SJSA1 (cell line): ENCODE measurements at regions not wholly inside any gene's neighbourhood (a gene's known extent, or its start where the extent isn't known, plus 50 kb on each side); places are given as distances from the start of the nearest gene placed in this dataset.
"Not testable (repeated sequence)": the region's sequence is repeated elsewhere in the genome, so short reads cannot be mapped to it uniquely, and the experiment has no call there.

ENCODE experiments used
- DNase-seq, 2 experiments: peaks; one replicate each; pipeline ENCODE4 v3.0.0-alpha.2; 2015 to 2020; ENCODE audit warnings: low spot score in 2 of 2, low read depth in 1 of 2
- H3K27ac ChIP-seq: fragments of 250-450 bp; sonication (Bioruptor Pico); 2 replicates; pipeline ENCODE4 v1.5.1; 2020; ENCODE audit warnings: mild to moderate bottlenecking, moderate library complexity
- H3K27me3 ChIP-seq: fragments of 250-450 bp; sonication (Bioruptor Pico); replicated peaks from 2 replicates; pipeline ENCODE4 v1.5.1; 2020; ENCODE audit warnings: mild to moderate bottlenecking, moderate library complexity
- H3K36me3 ChIP-seq: fragments of 250-450 bp; sonication (Bioruptor Pico); 2 replicates; pipeline ENCODE4 v1.5.1; 2020; ENCODE audit warnings: mild to moderate bottlenecking
- H3K4me1 ChIP-seq: fragments of 250-450 bp; sonication (Bioruptor Pico); replicated peaks from 2 replicates; pipeline ENCODE4 v1.6.1; 2021; ENCODE audit warnings: mild to moderate bottlenecking
- H3K4me3 ChIP-seq: fragments of 250-450 bp; sonication (Bioruptor Pico); 2 replicates; pipeline ENCODE4 v1.5.1; 2020; ENCODE audit warnings: mild to moderate bottlenecking
- H3K9me3 ChIP-seq: fragments of 250-450 bp; sonication (Bioruptor Pico); replicated peaks from 2 replicates; pipeline ENCODE4 v1.5.1; 2020; ENCODE audit warnings: mild to moderate bottlenecking

GRCh38 chr1:105565006-105565405, 1491.5 kb upstream of the PRMT6 start:
- Histone ChIP-seq H3K27ac (no peak overlapping the region), H3K36me3 (no peaks in the 10 kb centered on the region), H3K27me3 (no peaks in the 10 kb centered on the region), H3K9me3 (no peaks in the 10 kb centered on the region), H3K4me3 (no peak overlapping the region), H3K4me1 (no peaks in the 10 kb centered on the region)
- no peak for DNase-seq

DNA sequence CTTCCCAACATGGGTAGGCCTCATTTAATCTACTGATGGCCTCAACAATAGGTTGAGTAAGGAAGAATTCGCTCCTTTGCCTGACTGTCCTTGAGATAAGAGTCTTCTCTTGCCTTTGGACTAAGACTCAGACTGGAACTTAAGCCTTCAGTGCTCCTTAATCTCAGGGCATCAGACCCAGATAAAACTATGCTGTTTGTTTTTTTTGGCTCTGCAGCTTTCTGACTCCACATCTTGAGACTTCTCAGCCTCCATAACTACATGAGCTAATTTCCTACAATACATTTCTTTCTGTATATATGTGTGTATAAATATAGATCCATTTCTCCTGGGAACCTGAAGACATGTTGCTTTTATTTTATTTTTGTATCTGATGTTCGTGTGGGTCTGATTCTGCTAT, 1470.7 kb upstream of the PRMT6 start:
- no peak for DNase-seq
- Histone ChIP-seq H3K27ac (no peak overlapping the region), H3K27me3 (no peaks in the 10 kb centered on the region), H3K4me1 (no peaks in the 10 kb centered on the region), H3K9me3 (no peaks in the 10 kb centered on the region), H3K4me3 (no peak overlapping the region), H3K36me3 (no peaks in the 10 kb centered on the region)

DNA sequence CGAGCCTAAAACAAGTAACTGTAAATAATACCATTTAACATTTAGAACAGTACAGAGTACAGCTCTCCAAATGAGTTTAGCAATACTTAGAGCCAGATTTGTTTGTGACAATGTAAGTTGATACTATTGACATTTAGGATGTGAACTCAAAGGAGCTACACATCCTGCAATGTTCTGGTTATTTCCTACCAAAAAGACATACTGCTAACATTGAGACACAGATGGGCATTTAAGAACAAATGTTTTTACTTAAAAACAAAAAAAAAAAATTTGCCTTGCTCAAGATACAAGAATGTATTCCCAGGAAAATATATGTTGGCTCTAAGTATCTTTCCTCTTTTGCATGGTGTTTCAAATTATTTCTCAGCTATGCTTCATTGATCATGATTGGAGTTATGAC, 1464.8 kb upstream of the PRMT6 start:
- DNase-seq: no peak
- Histone ChIP-seq H3K27ac (no peak overlapping the region), H3K27me3 (no peaks in the 10 kb centered on the region), H3K4me1 (no peaks in the 10 kb centered on the region), H3K4me3 (no peak overlapping the region), H3K36me3 (no peaks in the 10 kb centered on the region), H3K9me3 (no peaks in the 10 kb centered on the region)

GRCh38 chr1:105608713-105609112, 1447.8 kb upstream of the PRMT6 start:
- Histone ChIP-seq H3K27me3 (no peaks in the 10 kb centered on the region), H3K4me1 (no peaks in the 10 kb centered on the region), H3K27ac (no peak overlapping the region), H3K4me3 (no peak overlapping the region), H3K9me3 (no peaks in the 10 kb centered on the region), H3K36me3 (no peaks in the 10 kb centered on the region)
- DNase-seq: no peak

- no peak overlapping the region for H3K27ac ChIP-seq
- no peak for DNase-seq
- no peak overlapping the region for H3K4me3 ChIP-seq
- H3K36me3 ChIP-seq: no peaks in the 10 kb centered on the region
- H3K4me1 ChIP-seq: no peaks in the 10 kb centered on the region
- peaks cover 6% of the 10 kb centered on the region; the same call in 1 of the 2 replicates for H3K9me3 ChIP-seq
- H3K27me3 ChIP-seq: no peaks in the 10 kb centered on the region
Observed at GRCh38 chr1:105626276-105626987, 1430.0 kb upstream of the PRMT6 start.

DNA sequence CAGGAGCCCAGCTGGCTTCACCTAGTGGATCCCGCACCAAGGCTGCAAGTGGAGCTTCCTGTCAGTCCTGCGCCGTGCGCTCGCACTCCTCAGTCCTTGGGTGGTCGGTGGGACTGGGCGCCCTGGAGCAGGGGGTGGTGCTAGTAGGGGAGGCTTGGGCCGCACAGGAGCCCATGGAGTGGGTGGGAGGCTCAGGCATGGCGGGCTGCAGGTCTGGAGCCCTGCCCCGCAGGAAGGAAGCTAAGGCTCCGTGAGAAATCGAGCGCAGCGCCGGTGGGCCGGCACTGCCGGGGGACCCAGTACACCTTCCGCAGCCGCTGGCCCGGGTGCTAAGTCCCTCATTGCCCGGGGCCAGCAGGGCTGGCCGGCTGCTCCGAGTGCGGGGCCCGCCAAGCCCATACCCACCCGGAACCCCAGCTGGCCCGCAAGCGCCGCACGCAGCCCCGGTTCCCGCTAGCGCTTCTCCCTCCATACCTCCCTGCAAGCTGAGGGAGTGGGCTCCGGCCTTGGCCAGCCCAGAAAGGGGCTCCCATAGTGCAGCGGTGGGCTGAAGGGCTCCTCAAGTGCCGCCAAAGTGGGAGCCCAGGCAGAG, 1425.2 kb upstream of the PRMT6 start:
- not testable (repeated sequence) for H3K27me3 ChIP-seq, H3K4me3 ChIP-seq, H3K4me1 ChIP-seq, H3K36me3 ChIP-seq, H3K9me3 ChIP-seq, H3K27ac ChIP-seq, DNase-seq

GRCh38 chr1:105632342-105633196, 1423.9 kb upstream of the PRMT6 start:
- DNase-seq: no peak
- no peaks in the 10 kb centered on the region for H3K27me3 ChIP-seq
- H3K4me3 ChIP-seq: no peak overlapping the region
- H3K4me1 ChIP-seq: no peaks in the 10 kb centered on the region
- no peaks in the 10 kb centered on the region for H3K36me3 ChIP-seq
- H3K9me3 ChIP-seq: no peaks in the 10 kb centered on the region
- no peak overlapping the region for H3K27ac ChIP-seq

- no peaks in the 10 kb centered on the region for H3K36me3 ChIP-seq
- no peaks in the 10 kb centered on the region for H3K4me1 ChIP-seq
- H3K27me3 ChIP-seq: no peaks in the 10 kb centered on the region
- DNase-seq: no peak
- no peak overlapping the region for H3K27ac ChIP-seq
- no peaks in the 10 kb centered on the region for H3K9me3 ChIP-seq
- no peak overlapping the region for H3K4me3 ChIP-seq
Observed at GRCh38 chr1:105636052-105636451, 1420.4 kb upstream of the PRMT6 start.

GRCh38 chr1:105641407-105641806, 1415.1 kb upstream of the PRMT6 start:
- no peak overlapping the region for H3K27ac ChIP-seq
- no peaks in the 10 kb centered on the region for H3K36me3 ChIP-seq
- no peak for DNase-seq
- H3K4me3 ChIP-seq: no peak overlapping the region
- H3K4me1 ChIP-seq: no peaks in the 10 kb centered on the region
- H3K27me3 ChIP-seq: no peaks in the 10 kb centered on the region
- H3K9me3 ChIP-seq: no peaks in the 10 kb centered on the region

DNA sequence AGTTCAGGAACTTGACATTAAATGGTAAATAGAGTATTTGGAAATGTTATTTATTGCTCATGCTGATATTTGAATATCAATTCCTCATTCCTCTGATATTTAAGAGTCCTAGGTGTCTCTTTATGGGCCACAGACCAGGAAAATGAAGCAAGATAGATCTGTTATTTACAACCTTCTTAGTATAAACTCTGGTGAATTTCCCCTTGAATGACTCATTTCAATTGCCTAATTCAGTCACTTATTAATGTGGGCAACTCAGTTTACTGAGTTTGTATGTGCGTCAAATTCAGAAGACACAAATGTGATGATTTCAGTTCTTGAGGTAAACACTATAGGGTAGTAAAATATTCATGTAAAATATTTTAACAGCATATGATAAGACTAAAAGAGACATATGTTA, 1404.4 kb upstream of the PRMT6 start:
- Histone ChIP-seq H3K4me1 (no peaks in the 10 kb centered on the region), H3K27ac (no peak overlapping the region), H3K4me3 (no peak overlapping the region), H3K27me3 (no peaks in the 10 kb centered on the region), H3K9me3 (no peaks in the 10 kb centered on the region), H3K36me3 (no peaks in the 10 kb centered on the region)
- no peak for DNase-seq

- no peaks in the 10 kb centered on the region for H3K27me3 ChIP-seq
- no peak for DNase-seq
- no peaks in the 10 kb centered on the region for H3K9me3 ChIP-seq
- no peaks in the 10 kb centered on the region for H3K4me1 ChIP-seq
- no peaks in the 10 kb centered on the region for H3K36me3 ChIP-seq
- no peak overlapping the region for H3K27ac ChIP-seq
- H3K4me3 ChIP-seq: no peak overlapping the region
Observed at GRCh38 chr1:105655032-105655431, 1401.4 kb upstream of the PRMT6 start.

DNA sequence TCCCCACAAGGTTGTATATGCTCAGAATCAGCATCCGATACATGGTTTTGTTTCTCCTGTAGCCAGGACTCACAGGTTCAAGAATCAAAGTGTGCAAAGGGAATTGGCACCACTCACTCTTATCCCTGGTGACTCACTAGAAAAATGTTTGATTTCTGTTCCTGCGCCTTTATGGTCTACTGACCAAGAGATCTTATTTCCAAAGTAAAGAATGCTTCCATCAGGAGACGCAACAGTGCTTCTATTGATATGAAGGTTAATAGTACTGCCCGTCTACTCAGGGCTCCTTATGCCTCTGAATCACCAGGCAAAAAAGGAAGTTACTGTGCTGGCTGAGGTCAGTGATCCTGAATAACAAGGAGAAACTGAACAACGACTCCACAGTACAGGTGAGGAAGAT, 1392.0 kb upstream of the PRMT6 start:
- H3K4me1 ChIP-seq: no peaks in the 10 kb centered on the region
- H3K27me3 ChIP-seq: no peaks in the 10 kb centered on the region
- H3K4me3 ChIP-seq: no peak overlapping the region
- no peak overlapping the region for H3K27ac ChIP-seq
- no peak for DNase-seq
- H3K36me3 ChIP-seq: no peaks in the 10 kb centered on the region
- H3K9me3 ChIP-seq: no peaks in the 10 kb centered on the region; the same call in 1 of the 2 replicates

GRCh38 chr1:105678334-105678733, 1378.1 kb upstream of the PRMT6 start:
- H3K27me3 ChIP-seq: no peaks in the 10 kb centered on the region
- 0 out of 2 replicates have a peak, but pooled peaks cover 3% of the 10 kb centered on the region for H3K9me3 ChIP-seq
- H3K27ac ChIP-seq: no peak overlapping the region
- DNase-seq: no peak
- H3K4me1 ChIP-seq: no peaks in the 10 kb centered on the region
- H3K36me3 ChIP-seq: no peaks in the 10 kb centered on the region
- H3K4me3 ChIP-seq: no peak overlapping the region

DNA sequence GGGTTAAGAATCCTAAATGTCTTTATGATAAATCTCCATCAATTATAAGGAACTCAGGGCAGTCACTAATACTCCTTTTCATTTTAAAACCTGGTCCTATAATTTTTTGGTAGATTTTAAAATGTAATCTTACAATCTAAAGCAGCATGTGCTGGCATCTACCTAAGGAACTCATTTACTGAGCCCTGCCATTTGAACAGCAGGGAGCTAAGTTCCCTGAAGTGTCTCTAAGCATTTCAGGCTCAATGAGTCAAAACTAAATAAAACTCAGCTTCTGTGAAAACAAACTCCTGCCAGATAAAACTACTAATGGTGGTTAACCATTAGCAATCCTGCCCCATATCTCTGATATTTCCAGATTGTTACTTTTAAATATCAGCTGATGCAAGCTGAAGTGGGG, 1371.8 kb upstream of the PRMT6 start:
- H3K27ac ChIP-seq: no peak overlapping the region
- H3K36me3 ChIP-seq: no peaks in the 10 kb centered on the region
- DNase-seq: no peak
- H3K9me3 ChIP-seq: 0 out of 2 replicates have a peak, but pooled peaks cover 3% of the 10 kb centered on the region
- H3K4me1 ChIP-seq: no peaks in the 10 kb centered on the region
- H3K4me3 ChIP-seq: no peak overlapping the region
- H3K27me3 ChIP-seq: no peaks in the 10 kb centered on the region
